GM21723 (cell line): ENCODE measurements at regions not wholly inside any gene's neighbourhood (a gene's known extent, or its start where the extent isn't known, plus 50 kb on each side); places are given as distances from the start of the nearest gene placed in this dataset.
"Not testable (repeated sequence)": the region's sequence is repeated elsewhere in the genome, so short reads cannot be mapped to it uniquely, and the experiment has no call there.

ENCODE experiments used
- ATAC-seq: cut with Tn5 transposase; IDR thresholded peaks from one replicate; pipeline ENCODE4 v1.9.1; 2021; ENCODE audit warnings: mild to moderate bottlenecking, moderate library complexity; ENCODE audit not compliant: unreplicated experiment

GRCh38 chr20:48366230-48366629 is 461.6 kb downstream of the PREX1 start:
- no peak for ATAC-seq

GRCh38 chr20:48364688-48365421 is 462.9 kb downstream of the PREX1 start:
- no peak for ATAC-seq

GRCh38 chr20:48364055-48364454 is 463.7 kb downstream of the PREX1 start:
- no peak for ATAC-seq

- peak; percentile 52 for ATAC-seq
These were observed 467.3 kb downstream of the PREX1 start for GRCh38 chr20:48360342-48360975.

- ATAC-seq = peak; percentile 74
These were observed 468.0 kb downstream of the PREX1 start for GRCh38 chr20:48359692-48360341.

GRCh38 chr20:48359055-48359390 is 468.8 kb downstream of the PREX1 start:
- ATAC-seq = not testable (repeated sequence)

- no peak for ATAC-seq
These were observed 469.4 kb downstream of the PREX1 start for GRCh38 chr20:48358176-48359054.

GRCh38 chr20:48357714-48358113 is 470.1 kb downstream of the PREX1 start:
- ATAC-seq = no peak

GRCh38 chr20:48354903-48355302 is 472.9 kb downstream of the PREX1 start:
- ATAC-seq = no peak

GRCh38 chr20:48354320-48354876 is 473.4 kb downstream of the PREX1 start:
- no peak for ATAC-seq

- ATAC-seq = no peak
These were observed 475.2 kb downstream of the PREX1 start for GRCh38 chr20:48352628-48353027.

- no peak for ATAC-seq
These were observed 475.8 kb downstream of the PREX1 start for GRCh38 chr20:48352042-48352441.

GRCh38 chr20:48350313-48350988 is 477.3 kb downstream of the PREX1 start:
- ATAC-seq = no peak

GRCh38 chr20:48349656-48350055 is 478.1 kb downstream of the PREX1 start:
- no peak for ATAC-seq

- no peak for ATAC-seq
These were observed 479.8 kb downstream of the PREX1 start for GRCh38 chr20:48348022-48348421.

- ATAC-seq = no peak
These were observed 484.8 kb downstream of the PREX1 start for GRCh38 chr20:48342822-48343513.

GRCh38 chr20:48340883-48341281 is 486.9 kb downstream of the PREX1 start:
- ATAC-seq = no peak

- ATAC-seq = peak; percentile 55
These were observed 487.6 kb downstream of the PREX1 start for GRCh38 chr20:48339986-48340882.
